Right lobe of liver (tissue), 4 donors: ENCODE measurements at regions not wholly inside any gene's neighbourhood (a gene's known extent, or its start where the extent isn't known, plus 50 kb on each side); places are given as distances from the start of the nearest gene placed in this dataset.

Source experiments
- POLR2A ChIP-seq: fragments of 450-650 bp; IDR thresholded peaks from one replicate; pipeline ENCODE4 v1.6.1; 2017; ENCODE audit warnings: antibody characterized with exemption, mild to moderate bottlenecking
- TF ChIP-seq, protein P1 (sequence below), 4 donors: fragments of 200-600 bp in 3 of 4; fragments of 450-650 bp in 1 of 4; IDR thresholded peaks; one replicate each; pipeline versions ENCODE4 v1.5.1 to v1.8.0; 2016 to 2022; ENCODE audit warnings: antibody characterized with exemption in 4 of 4, mild to moderate bottlenecking in 2 of 4
- donor health status: DM: no; HTN: no; CAD: no.
- donor health status: DM: no; HTN: no; CAD: no.
- donor health status: DM: no; HTN: yes; CAD: no.

DNA sequence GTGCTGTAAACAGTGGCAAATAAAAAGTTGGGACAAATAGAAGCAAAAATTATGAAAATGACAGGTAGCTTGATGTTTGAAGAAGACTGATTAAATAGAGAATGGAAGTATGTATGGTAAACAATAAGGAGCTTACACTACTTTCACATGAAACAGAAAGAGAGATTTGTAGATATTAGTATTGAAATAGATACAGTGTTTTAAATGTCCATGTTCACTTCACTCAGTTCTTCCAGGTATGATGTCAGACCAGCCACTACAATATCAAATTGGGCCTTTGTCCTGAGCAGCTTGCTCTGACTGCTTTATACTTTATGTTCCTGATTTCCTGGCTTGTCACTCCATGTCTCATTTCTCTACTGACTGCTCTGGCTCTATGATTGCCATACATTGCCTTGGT is 107.5 kb downstream of the CENPW start:
- TF ChIP-seq POLR2A = no peak
- TF ChIP-seq, protein P1, sequence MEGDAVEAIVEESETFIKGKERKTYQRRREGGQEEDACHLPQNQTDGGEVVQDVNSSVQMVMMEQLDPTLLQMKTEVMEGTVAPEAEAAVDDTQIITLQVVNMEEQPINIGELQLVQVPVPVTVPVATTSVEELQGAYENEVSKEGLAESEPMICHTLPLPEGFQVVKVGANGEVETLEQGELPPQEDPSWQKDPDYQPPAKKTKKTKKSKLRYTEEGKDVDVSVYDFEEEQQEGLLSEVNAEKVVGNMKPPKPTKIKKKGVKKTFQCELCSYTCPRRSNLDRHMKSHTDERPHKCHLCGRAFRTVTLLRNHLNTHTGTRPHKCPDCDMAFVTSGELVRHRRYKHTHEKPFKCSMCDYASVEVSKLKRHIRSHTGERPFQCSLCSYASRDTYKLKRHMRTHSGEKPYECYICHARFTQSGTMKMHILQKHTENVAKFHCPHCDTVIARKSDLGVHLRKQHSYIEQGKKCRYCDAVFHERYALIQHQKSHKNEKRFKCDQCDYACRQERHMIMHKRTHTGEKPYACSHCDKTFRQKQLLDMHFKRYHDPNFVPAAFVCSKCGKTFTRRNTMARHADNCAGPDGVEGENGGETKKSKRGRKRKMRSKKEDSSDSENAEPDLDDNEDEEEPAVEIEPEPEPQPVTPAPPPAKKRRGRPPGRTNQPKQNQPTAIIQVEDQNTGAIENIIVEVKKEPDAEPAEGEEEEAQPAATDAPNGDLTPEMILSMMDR (IDR thresholded peaks at IDR 0.05) = no peak
